ENCODE measurements at regions not wholly inside any gene's neighbourhood (a gene's known extent, or its start where the extent isn't known, plus 50 kb on each side); places are given as distances from the start of the nearest gene placed in this dataset.
"Not testable (repeated sequence)": the region's sequence is repeated elsewhere in the genome, so short reads cannot be mapped to it uniquely, and the experiment has no call there.

- no peak for DNase-seq
Observed at GRCh38 chr13:30520571-30520970, 54.8 kb upstream of the HMGB1 start.

GRCh38 chr13:30523211-30523610, 57.5 kb upstream of the HMGB1 start:
- DNase-seq = no peak

GRCh38 chr13:30523817-30524216, 58.1 kb upstream of the HMGB1 start:
- DNase-seq = not testable (repeated sequence)

GRCh38 chr13:30525212-30525611, 59.5 kb upstream of the HMGB1 start:
- not testable (repeated sequence) for DNase-seq

- DNase-seq = no peak
Observed at GRCh38 chr13:30526612-30527495, 61.1 kb upstream of the HMGB1 start.

- no peak for DNase-seq
Observed at GRCh38 chr13:30529085-30529834, 63.5 kb upstream of the HMGB1 start.

- DNase-seq = no peak
Observed at GRCh38 chr13:30535046-30535445, 69.3 kb upstream of the HMGB1 start.

- DNase-seq = peak in 1 of 2 experiments; percentile 1
Observed at GRCh38 chr13:30545320-30545719, 72.4 kb upstream of the USPL1 start.

GRCh38 chr13:30548046-30548445, 69.7 kb upstream of the USPL1 start:
- DNase-seq = not testable (repeated sequence)

GRCh38 chr13:30551189-30551588, 66.5 kb upstream of the USPL1 start:
- DNase-seq = peak; percentile 33 to 37

- DNase-seq = no peak
Observed at GRCh38 chr13:30552567-30552966, 65.2 kb upstream of the USPL1 start.

GRCh38 chr13:30559274-30559673, 58.4 kb upstream of the USPL1 start:
- no peak for DNase-seq

- DNase-seq = no peak
Observed at GRCh38 chr13:30560212-30560611, 57.5 kb upstream of the USPL1 start.

GRCh38 chr13:30561511-30561910, 56.2 kb upstream of the USPL1 start:
- DNase-seq = no peak

- DNase-seq = no peak
Observed at GRCh38 chr13:30564489-30564888, 53.2 kb upstream of the USPL1 start.

- DNase-seq = no peak
Observed at GRCh38 chr13:30565658-30566057, 52.1 kb upstream of the USPL1 start.

GRCh38 chr13:30567072-30567471, 50.6 kb upstream of the USPL1 start:
- DNase-seq = no peak
